ENCODE measurements at regions not wholly inside any gene's neighbourhood (a gene's known extent, or its start where the extent isn't known, plus 50 kb on each side); places are given as distances from the start of the nearest gene placed in this dataset.

- no peak for DNase-seq (ENCODE audit: low read depth)
Measured at GRCh38 chr10:78567680-78568455, 500.9 kb upstream of the ZMIZ1 start.

- no peak for DNase-seq (ENCODE audit: low read depth)
Measured at GRCh38 chr10:78568620-78569019, 500.1 kb upstream of the ZMIZ1 start.

GRCh38 chr10:78570633-78571235 is 498.0 kb upstream of the ZMIZ1 start:
- no peak for DNase-seq (ENCODE audit: low read depth)

GRCh38 chr10:78571286-78571685 is 497.5 kb upstream of the ZMIZ1 start:
- DNase-seq (ENCODE audit: low read depth), result no peak

- no peak for DNase-seq (ENCODE audit: low read depth)
Measured at GRCh38 chr10:78571891-78572290, 496.9 kb upstream of the ZMIZ1 start.

- no peak for DNase-seq (ENCODE audit: low read depth)
Measured at GRCh38 chr10:78572565-78572964, 496.2 kb upstream of the ZMIZ1 start.

GRCh38 chr10:78574547-78574946 is 494.2 kb upstream of the ZMIZ1 start:
- no peak for DNase-seq (ENCODE audit: low read depth)

- no peak for DNase-seq (ENCODE audit: low read depth)
Measured at GRCh38 chr10:78575400-78575799, 493.4 kb upstream of the ZMIZ1 start.

- no peak for DNase-seq (ENCODE audit: low read depth)
Measured at GRCh38 chr10:78576276-78576675, 492.5 kb upstream of the ZMIZ1 start.

GRCh38 chr10:78577712-78578111 is 491.1 kb upstream of the ZMIZ1 start:
- DNase-seq (ENCODE audit: low read depth), result no peak

- peak; percentile 24 for DNase-seq (ENCODE audit: low read depth)
Measured at GRCh38 chr10:78578929-78579328, 489.8 kb upstream of the ZMIZ1 start.

- no peak for DNase-seq (ENCODE audit: low read depth)
Measured at GRCh38 chr10:78579576-78579975, 489.2 kb upstream of the ZMIZ1 start.

GRCh38 chr10:78579995-78580394 is 488.8 kb upstream of the ZMIZ1 start:
- DNase-seq (ENCODE audit: low read depth), result no peak

- no peak for DNase-seq (ENCODE audit: low read depth)
Measured at GRCh38 chr10:78581133-78581694, 487.6 kb upstream of the ZMIZ1 start.

- DNase-seq (ENCODE audit: low read depth), result no peak
Measured at GRCh38 chr10:78582540-78582939, 486.2 kb upstream of the ZMIZ1 start.

- no peak for DNase-seq (ENCODE audit: low read depth)
Measured at GRCh38 chr10:78584266-78584665, 484.5 kb upstream of the ZMIZ1 start.

- no peak for DNase-seq (ENCODE audit: low read depth)
Measured at GRCh38 chr10:78584681-78585080, 484.1 kb upstream of the ZMIZ1 start.

- no peak for DNase-seq (ENCODE audit: low read depth)
Measured at GRCh38 chr10:78585952-78586351, 482.8 kb upstream of the ZMIZ1 start.

GRCh38 chr10:78588194-78588811 is 480.5 kb upstream of the ZMIZ1 start:
- no peak for DNase-seq (ENCODE audit: low read depth)

GRCh38 chr10:78589687-78590086 is 479.1 kb upstream of the ZMIZ1 start:
- no peak for DNase-seq (ENCODE audit: low read depth)

GRCh38 chr10:78591066-78591465 is 477.7 kb upstream of the ZMIZ1 start:
- no peak for DNase-seq (ENCODE audit: low read depth)

- no peak for DNase-seq (ENCODE audit: low read depth)
Measured at GRCh38 chr10:78594559-78595268, 474.1 kb upstream of the ZMIZ1 start.

- DNase-seq (ENCODE audit: low read depth), result no peak
Measured at GRCh38 chr10:78595269-78595619, 473.5 kb upstream of the ZMIZ1 start.

Data from stimulated activated CD4-positive, alpha-beta T cell treated with anti-CD3 and anti-CD28 coated beads, Interleukin-2, amount 100 ng/mL, for 4 hours (primary cell).